Right hindlimb (tissue), 1 donor: ENCODE measurements at regions not wholly inside any gene's neighbourhood (a gene's known extent, or its start where the extent isn't known, plus 50 kb on each side); places are given as distances from the start of the nearest gene placed in this dataset.
A peak's percentile ranks its signal among the peaks of the same experiment; 100 is the strongest.
"Not testable (repeated sequence)": the region's sequence is repeated elsewhere in the genome, so short reads cannot be mapped to it uniquely, and the experiment has no call there.

Experiments
- DNase-seq: peaks from one replicate; pipeline ENCODE4 v3.0.0-alpha.2; 2018

- no peak for DNase-seq
Observed at GRCh38 chr1:233477359-233477758, 136.5 kb upstream of the KCNK1 start.

DNA sequence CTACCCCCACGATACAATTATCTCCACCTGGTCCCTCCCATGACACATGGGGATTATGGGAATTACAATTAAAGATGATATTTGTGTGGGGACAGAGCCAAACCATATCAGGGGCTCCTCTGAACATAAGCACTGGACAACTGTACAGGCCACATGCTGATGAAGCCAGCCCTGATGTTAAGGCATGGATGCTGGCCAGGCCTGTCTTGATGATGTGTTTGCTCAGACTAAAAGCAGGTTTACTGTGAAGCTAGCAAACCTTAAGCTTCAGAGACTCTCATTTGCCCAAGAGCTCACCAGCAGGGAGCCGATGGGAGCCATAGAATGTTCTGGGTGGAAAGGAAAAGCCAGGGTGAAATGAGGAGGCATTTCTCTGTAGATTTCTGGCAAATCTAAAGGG lies 135.3 kb upstream of the KCNK1 start:
- DNase-seq = no peak

DNA sequence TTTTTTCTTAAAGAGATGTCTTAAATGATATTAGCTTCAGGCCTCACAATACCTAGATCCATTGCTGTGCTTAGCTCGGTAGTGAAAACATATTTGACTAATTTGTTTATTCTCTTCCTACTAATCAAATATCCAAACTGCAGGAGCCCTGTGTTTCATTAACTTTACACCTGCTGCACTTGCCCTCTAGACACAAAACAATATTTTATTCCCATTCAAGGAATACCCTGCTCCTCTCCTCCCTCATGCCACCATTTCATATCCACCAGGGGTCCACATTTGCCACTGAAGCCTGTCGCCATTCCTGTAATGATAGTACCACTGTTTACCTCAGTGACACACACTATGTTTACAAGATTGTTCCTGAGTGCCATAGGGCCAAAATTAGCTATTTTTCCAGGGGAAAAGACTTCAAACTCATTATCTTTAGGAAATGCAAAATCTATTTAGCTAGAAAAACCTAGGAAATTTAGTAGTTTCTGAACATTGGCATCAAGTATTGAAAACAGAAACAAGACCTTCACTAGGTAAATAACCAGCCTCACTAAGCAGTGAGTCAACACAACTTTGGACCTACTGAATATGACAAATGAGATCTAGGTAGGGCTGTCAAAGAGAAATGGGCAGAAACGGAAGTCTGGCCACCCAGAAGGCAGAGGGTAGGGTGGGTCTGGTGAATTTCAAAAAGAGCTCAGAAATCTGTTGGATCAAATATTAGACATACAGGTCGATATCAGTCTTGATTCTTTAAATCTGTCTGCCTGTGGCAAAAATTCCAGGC lies 134.6 kb upstream of the KCNK1 start:
- DNase-seq = no peak

GRCh38 chr1:233480198-233480597 lies 133.7 kb upstream of the KCNK1 start:
- peak; percentile 21 for DNase-seq

GRCh38 chr1:233482388-233482787 lies 131.5 kb upstream of the KCNK1 start:
- DNase-seq = no peak

DNA sequence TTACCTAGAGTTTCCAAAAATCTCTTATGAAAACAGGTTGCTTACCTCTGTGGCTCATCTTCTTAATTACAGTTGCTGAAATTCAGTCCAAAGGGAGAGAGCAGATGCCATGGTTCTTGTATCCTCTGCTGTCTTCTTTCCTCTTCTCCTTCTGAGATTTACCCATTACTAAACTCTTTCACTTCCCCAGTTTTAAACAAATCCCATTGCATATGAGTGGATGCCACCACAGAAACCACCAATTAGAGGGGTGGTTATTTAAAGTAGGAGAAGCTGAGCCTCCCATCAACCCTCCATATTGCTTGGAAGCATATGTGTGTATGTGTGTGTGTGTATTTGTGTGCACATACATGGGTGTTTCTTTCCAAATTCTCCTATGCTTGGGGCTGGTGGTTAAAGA lies 128.5 kb upstream of the KCNK1 start:
- DNase-seq = no peak

GRCh38 chr1:233485809-233486398 lies 128.0 kb upstream of the KCNK1 start:
- DNase-seq = no peak

- DNase-seq = no peak
Observed at GRCh38 chr1:233487408-233487807, 126.5 kb upstream of the KCNK1 start.

- no peak for DNase-seq
Observed at GRCh38 chr1:233489411-233489810, 124.5 kb upstream of the KCNK1 start.

DNA sequence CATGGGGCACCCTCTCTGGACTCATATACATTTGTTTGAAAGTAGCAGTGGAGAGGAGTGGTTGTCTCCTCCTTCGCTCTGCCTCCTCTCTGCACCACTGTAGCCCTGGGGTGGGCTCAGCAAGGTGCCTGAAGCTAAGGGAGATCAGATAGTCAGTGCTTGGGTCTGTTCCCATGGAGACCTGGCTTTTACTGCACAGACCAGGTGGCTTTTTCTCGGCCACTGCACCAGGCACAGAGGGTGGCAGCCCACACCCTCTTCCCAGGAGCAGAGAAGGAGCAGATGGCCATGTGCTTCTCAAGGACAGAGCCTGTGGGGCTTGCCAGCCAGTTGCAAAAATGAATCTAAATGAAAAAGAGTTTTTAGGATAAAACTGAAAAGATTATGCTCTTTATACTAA lies 123.4 kb upstream of the KCNK1 start:
- no peak for DNase-seq

DNA sequence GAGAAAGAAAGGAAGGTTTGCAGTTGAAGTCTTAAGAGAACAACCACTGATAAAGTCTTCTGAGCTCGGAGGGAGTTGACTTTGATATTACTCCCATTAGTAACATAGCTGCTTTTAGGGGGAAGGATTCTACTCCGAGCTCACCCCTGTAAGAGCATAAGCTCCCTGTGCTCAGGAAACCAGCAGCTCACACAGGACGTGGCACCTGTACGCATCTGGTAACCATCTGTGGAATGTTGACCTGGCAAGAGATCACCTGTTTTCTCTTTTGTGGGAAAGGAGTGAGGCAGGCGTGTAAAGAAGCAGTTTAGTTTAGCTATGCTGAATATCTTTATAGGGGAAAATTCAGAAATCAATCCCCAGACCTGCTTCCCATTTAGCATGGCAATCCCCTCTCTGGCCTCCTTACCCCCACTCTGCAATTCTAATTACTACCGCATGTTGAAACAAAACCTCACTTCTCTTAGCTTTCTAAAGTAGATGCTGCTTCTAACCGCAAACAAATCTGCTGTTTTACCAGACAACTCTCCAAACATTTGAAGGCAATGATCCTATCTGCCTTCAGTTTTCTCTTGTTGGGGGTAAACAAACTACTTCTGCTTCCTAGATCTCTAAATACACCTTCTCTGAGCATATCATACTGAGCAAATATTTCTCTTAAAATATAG lies 121.8 kb upstream of the KCNK1 start:
- DNase-seq = no peak

DNA sequence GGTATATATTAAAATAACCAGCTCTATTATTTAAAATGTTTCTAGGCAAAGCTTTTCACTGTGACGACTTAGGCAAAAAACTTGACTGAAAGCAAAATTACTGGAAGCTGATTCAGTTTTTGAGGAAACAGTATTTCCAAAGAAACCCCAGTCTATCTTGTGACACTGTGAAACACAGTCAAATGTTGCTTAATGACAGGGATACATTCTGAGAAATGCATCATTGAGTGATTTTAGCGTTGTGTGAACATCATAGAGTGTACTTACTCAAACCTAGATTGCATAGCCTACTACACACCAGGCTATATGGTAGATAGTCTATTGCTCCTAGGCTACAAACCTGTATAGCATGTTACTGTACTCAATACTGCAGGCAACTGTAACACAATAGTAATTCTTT lies 116.9 kb upstream of the KCNK1 start:
- no peak for DNase-seq

GRCh38 chr1:233497679-233498078 lies 116.2 kb upstream of the KCNK1 start:
- DNase-seq = no peak

DNA sequence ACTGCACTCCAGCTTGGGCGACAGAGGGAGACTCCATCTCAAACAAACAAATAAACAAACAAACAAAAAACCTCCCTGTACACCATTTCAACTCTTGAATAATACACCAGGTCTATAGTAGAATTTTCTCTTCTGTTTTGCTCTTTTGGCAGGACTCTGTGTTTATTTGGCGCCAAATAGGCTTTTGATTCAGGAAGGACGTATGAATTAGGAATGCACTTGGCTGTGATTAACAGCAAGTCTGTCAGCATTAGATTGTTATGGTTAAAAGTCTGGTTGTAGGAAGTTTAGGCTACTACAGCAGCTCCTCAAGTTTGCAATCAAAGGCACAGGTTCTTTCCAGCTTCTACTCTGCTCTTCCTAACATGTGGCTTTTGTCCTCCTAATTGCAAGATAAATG lies 113.8 kb upstream of the KCNK1 start:
- no peak for DNase-seq

DNA sequence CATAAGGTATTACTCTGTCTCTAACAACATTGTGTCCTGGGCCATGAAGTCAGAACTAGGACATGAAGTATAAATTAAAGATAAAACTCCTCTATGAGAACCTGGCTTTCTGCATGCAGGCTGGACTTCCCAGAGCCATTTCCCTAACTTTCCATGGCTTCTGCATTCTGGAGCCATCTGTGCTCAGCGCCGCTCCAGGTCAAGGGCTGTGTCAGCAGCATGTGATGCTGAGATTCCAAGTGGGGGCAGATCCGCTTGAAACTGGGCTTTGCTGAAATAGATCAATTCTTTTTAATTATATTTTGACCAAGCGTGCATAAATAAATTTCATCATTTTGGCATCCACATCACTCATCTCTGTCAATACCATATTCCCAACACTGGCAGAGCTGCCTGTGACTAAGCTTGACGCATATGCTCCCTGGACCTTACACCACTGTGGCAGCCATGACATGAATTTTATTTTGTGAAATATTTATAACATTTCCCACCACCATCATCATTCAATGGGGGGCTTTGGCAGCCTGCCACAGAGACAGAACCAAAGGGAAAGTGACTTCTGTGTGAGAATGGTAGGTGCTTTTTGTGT lies 110.4 kb upstream of the KCNK1 start:
- no peak for DNase-seq

DNA sequence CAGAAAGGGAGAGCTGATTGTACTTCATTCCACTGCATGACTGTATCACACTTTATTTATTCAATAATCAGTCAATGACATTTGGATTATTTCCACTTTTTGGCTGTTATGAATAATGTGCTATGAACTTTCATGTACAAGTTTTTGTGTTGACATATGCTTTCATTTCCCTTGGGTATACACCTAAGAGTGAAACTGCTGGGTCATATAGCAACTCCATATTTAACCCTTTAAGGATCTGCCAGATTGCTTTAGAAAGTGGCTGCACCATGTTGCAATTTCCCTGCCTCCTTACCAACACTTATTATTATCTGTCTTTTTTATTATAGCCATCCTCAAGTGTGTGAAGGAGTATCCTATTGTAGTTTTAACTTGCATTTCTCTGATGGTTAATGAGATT lies 108.8 kb upstream of the KCNK1 start:
- no peak for DNase-seq

GRCh38 chr1:233505889-233506288 lies 108.0 kb upstream of the KCNK1 start:
- not testable (repeated sequence) for DNase-seq

DNA sequence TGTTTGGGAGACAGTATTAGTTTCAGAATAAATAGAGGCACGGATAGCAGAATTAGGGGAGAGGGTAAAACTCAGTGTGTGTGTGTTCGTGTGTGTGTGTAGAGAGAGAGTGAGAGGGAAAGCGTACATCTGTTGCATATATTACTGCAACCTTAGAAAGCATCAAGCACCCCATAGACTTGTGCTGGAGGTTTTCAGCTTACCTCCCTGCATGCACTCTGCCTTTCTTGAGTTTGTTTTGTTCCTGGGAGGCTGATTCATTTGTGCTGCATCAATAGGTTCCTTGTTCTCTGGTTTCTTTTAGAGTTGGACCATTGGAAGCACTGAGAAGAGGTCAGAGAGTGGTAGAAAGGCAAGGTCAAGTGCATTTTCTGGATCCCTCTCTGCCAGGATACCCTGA lies 104.4 kb upstream of the KCNK1 start:
- DNase-seq = no peak

DNA sequence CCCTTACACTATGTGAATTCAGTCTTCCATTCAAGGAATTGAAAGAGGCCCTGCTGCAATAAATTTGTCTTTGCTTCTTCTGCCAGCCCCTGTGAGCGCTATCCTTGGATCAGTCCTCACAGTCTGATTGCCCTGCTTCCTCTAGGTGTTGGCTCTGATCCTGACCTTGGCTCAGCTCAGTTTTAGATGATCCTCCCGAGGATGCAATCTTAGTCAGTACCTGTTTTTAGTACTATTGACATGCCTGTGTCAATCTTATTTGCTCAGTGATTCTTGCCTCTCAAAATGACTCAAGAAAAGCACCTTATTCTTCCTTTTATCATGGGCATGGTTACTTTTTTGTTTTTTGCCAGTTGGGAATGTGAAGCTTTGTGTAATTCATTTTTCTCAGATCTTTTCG lies 101.4 kb upstream of the KCNK1 start:
- no peak for DNase-seq

DNA sequence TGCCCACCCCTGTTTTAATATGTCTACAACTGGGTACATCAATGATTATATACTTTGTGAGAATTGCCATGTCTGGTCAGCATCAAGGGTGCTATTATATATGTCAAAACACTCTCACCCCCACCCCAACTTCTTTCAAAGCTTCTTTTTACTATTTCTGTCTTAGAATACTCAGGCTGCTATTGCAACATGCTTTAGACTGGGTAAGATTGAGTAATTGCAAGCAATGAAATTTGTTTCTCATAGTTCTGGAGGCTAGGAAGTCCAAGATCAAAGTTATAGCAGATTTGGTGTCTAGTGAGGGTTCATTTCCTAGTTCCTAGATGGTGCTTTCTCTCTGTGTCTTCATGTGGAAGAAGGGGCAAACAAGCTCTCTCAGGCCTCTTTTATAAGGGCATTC lies 100.5 kb upstream of the KCNK1 start:
- DNase-seq = no peak

DNA sequence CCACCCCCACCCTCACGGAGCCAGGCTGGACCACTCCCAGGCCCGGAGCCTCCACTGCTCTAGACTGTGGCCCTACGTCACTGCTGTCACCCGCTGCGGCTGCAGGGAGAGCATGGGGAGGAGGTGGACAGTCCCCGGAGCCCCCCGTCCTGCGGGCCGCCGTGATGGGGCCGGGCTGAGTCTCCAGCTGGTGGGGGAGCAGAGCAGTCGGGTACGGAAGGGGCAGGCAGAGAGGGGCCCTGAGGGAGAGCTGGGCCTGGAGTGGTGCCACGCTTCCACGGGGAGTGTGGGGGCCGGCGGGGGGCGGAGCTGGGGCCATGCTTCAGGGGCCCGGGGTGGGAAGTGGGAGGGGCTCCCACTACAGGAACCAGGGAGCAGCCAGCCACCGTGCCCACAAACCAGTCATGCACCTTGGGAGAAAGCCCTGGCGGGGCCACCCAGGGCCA lies 98.9 kb upstream of the KCNK1 start:
- no peak for DNase-seq

- DNase-seq = no peak
Observed at GRCh38 chr1:233516732-233517131, 97.2 kb upstream of the KCNK1 start.

DNA sequence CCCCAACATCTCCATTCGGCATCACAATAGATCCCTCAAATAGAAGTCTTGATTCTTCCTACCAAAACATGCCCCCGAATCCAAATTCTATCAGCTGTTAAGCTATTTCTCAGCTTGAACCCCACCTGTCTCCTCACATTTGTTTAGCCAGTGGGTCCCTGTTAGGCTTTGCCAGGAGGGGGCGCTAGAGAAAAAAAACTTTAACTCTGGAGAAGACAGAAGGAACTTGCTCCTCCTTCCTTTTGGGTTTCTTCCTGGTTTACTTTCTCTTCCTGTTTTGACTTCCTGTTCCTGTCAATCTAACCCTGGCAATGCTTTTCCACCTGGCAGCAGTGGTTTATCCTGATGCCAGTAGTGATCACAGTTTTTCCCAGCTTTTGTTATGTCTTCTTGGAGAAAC lies 95.6 kb upstream of the KCNK1 start:
- DNase-seq = no peak
